LoVo (cell line): ENCODE measurements at regions not wholly inside any gene's neighbourhood (a gene's known extent, or its start where the extent isn't known, plus 50 kb on each side); places are given as distances from the start of the nearest gene placed in this dataset.
A peak's percentile ranks its signal among the peaks of the same experiment; 100 is the strongest.
"Not testable (repeated sequence)": the region's sequence is repeated elsewhere in the genome, so short reads cannot be mapped to it uniquely, and the experiment has no call there.

Source experiments
- DNase-seq: peaks from one replicate; pipeline ENCODE4 v3.0.0-alpha.2; 2016; ENCODE audit warnings: low spot score

DNA sequence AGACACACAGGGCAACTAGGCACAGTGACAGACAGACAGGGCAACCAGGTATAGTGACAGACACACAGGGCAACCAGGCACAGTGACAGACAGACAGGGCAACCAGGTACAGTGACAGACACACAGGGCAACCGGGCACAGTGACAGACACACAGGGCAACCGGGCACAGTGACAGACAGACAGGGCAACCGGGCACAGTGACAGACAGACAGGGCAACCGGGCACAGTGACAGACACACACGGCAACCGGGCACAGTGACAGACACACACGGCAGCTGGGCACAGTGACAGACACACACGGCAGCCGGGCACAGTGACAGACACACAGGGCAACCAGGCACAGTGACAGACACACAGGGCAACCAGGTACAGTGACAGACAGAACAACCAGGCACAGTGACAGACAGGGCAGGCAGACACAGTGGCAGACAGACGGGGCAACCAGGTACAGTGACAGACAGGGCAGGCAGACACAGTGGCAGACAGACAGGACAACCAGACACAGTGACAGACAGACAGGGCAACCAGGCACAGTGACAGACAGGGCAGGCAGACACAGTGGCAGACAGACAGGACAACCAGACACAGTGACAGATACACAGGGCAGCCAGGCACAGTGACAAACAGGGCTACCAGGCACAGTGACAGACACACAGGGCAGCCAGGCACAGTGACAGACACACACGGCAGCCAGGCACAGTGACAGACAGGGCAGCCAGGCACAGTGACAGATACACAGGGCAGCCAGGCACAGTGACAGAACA, 64.7 kb upstream of the RAB6C start:
- no peak for DNase-seq

DNA sequence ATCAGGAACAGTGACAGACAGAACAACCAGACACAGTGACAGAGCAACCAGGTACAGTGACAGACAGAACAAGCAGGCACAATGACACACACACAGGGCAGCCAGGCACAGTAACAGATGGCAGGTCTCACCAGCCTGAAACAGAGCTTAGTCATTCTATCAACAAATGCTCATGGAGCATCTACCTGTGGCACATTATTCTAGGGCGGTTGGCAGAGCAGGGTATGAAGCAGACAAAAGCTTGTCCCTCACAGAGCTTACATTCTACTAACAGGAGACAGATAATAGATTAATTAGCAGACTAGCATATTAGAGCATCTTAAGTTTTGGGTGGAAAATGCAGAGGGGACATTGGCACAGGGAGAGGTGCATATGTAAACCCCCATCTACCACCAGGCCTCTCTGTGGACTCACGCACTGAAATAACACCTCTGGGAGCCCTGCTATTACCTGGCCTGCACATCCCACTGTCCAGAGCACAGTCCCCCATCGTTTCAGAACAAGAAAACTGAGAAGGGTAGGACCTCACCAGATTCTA, 64.1 kb upstream of the RAB6C start:
- no peak for DNase-seq

DNA sequence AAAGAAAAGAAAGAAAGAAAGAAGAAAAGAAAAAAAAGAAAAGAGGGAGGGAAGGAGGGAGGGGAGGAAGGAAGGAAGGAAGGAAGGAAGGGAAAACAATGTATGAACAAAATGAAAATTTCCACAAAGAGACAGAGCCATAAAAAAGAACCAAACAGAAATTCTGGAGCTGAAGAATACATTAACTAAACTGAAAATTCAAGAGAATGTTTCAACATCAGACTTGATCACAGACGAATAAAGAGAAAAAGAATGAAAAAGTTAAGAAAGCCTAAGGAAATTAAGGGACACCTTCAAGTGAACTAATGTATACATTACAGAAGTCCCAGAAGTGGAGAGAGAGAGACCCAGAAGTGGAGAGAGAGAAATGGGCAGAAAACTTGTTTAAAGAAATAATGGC, 60.9 kb upstream of the RAB6C start:
- no peak for DNase-seq

DNA sequence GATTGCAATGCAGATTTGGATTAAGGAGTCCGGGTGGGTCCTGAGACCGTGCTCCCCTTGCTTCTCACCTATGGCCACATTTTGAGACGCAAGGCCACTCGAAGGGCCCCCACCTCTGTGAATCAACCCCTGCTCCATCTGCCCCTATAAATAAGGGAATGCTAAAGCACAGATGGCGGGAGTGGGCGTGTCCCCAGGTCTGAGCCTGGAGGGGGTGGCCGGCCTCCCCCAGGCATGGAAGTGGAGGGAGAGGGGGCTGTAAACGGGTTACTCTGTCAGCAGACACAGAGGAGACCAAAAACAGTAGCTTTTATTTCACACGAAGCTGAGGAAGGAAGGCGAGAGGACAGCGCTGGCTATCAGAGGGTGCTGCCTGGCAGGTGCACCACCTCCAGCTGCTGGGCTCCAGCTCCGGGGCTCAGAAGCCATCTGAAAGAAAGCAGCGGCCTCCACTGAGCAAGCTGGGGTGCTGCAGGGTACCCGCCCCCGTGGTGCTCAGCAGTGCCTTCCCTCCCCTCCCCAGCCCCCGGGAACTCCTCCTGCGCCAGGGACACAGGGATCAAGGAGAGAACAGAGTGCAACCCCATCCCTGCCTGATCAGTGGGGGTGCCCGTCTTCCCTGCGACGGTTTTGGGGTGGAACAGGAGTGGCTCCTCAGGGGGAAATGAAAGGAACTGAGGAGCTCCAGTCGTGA, 56.7 kb upstream of the RAB6C start:
- DNase-seq, result no peak

DNA sequence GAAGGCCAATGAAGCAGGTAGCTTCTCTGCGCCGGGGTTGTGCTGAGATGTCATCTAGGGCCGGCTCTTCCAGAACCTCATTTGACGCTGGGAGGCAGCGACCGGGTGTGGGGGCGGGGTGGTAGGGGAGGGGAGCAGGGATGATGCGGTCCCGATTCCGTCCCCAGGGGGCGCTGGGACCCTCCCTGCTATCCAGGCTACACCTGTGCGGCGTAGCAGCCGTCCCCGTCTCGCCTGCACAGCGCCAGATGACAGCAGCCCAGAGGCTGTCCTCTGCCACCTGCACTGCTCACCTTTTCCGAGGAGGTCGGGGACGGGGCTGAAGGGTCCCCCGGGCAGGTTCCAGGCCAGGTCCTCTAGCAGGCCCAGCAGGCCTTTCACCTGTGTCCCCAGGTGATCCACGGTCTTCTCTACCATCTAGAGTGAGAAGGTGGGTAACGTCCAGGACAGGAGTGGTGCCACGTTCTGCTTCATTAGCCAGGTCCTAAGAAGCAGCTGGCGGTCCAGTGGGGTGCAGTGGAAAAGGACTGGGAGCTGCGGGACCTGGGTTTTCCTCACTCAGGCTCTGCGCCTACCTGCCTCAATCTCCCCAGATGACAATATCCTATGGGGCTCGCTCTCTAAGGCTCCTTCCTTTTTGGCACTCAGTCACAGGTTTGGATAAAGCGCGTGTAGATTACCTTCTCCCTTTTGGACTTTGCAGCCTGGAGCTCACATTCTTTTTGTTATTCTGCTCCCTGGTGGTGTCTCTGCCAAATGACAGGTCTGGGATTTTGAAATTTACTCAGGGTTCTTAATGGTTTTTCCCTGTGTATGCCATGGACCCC, 56.0 kb upstream of the RAB6C start:
- peak; percentile 47 for DNase-seq

DNA sequence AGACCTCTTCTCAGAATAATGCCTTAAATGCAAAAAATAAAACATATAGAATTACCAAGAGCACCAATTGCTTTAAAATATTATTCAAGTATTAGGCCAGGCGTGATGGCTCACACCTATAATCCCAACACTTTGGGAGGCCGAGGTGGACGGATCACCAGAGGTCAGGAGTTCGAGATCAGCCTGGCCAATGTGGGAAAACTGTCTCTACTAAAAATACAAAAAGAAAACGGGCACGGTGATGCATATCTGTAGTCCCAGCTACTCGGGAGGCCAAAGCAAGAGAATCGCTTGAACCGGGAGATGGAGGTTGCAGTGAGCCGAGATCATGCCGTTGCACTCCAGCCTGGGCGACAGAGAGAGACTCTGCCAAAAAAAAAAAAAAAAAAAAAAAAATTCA, 55.4 kb upstream of the RAB6C start:
- DNase-seq, result not testable (repeated sequence)

DNA sequence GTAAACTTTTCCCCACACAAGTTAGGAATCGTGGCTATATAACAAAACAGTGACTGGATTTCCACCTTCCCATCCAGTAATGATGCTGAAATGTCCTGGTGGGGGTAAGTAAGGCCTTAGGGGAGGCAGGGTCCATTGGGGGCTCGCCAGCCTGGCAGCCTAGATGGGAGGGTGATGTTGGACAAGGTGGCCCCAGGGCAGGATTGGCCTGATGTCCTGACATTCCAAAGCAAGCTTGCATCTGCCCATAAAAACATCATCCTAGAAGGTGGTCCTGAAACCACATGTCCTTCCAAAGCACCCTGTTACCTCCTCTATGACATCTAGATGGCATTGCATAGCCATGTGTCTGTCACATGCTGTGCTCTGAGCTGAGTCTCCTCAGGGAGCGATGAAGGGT, 54.1 kb upstream of the RAB6C start:
- DNase-seq, result no peak

DNA sequence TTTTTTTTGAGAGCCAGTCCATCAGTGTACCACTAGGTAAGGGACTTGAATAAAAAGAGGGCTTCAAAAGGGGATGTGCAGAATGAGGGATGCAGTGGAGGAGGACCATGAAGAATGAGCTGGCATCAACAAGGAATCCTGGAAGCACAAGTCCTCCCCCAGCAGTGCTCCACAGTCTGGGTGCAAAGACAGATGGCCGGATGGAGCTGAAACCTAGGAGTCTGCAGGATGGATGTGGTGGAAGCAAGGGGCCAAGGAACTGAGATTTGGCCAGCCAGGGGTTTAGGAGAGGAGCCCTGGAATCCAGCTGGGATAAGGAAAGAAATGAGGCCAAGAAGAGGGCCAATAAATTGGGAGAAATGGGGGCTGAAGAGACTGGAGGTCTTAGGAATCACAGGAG, 51.8 kb upstream of the RAB6C start:
- no peak for DNase-seq

DNA sequence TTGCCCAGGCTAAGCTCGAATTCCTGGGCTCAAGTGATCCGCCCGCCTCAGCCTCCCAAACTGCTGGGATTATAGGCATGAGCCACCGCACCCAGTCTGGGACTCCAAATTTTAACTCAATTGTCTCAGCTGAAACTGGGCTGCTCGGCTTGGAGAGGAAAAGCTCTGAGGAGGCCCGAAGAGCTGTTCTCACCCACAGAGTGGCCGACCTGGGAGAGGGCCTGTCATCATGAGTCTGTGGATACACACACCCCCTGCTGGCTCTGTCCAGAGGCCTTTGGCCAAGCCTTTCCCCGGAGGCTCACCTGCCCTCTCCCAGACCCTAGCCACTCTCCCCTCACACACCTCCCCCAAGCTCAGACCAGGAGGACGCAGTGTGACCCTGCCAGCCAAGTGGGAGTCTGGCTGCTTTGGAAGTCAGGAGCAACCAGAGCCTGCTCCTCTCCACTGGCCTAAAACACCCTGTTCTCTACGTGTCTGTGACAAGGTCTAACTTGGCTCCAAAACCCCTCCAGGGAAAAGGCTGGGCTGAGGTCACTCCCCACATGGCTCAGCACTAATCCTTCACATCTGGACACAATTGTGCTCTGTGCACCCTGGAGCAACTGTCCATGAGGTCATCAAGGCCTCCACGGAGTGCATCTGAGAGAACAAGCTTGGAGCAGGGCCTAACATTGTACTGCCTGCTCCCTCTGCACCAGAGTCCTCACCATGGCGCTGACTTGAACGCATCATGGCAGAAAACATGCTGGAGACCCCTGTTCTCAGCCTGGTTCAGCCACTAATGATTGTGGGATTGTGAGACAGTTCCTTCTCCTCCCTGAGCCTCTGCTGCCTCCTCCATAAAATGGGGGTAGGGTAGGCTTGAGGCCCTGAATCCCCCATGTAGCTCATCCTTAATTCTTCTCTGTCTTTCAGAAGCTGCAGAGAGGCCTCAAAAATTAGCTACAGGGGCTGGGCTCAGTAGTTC, 49.9 kb upstream of the RAB6C start:
- DNase-seq, result no peak
